ENCODE measurements at regions not wholly inside any gene's neighbourhood (a gene's known extent, or its start where the extent isn't known, plus 50 kb on each side); places are given as distances from the start of the nearest gene placed in this dataset.

DNA sequence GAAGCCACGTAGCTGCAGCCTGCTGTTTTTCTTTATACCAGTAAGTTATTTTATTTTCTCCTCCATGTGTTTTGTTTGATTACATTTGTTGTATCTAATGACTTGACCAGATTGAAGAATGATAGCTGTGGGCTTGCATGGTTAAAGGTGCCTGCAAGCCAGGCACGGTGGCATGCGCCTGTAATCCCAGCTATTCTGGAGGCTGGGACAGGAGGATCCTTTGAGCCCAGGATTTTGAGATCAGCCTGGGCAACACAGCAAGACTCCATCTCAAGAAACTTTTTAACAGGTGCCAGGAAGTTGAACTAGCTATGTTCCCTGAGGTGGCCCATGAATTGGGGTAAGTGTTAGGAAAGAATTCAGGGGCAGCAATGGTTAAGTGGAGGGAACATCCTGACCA lies 179.4 kb downstream of the IRS1 start:
- Histone ChIP-seq H3K27ac (ENCODE audit: insufficient read length, low read depth, low read length) (no peak overlapping the region), H2AFZ (ENCODE audit: low read length) (no peak overlapping the region), H2BK120ac (ENCODE audit: low read depth, low read length, poor library complexity, severe bottlenecking) (no peak overlapping the region), H3K4me1 (ENCODE audit: insufficient read depth, low read length) (no peaks in the 10 kb centered on the region), H3T11ph (ENCODE audit: low read length) (no peak overlapping the region), H3K9ac (ENCODE audit: extremely low read depth, insufficient read length, low read length) (no peak overlapping the region), H2BK20ac (ENCODE audit: low read depth, low read length, poor library complexity, severe bottlenecking) (no peak overlapping the region), H3K79me1 (ENCODE audit: insufficient read depth, low read depth, low read length, poor library complexity, severe bottlenecking) (no peaks in the 10 kb centered on the region), H4K5ac (ENCODE audit: insufficient read length, low read depth, low read length) (no peak overlapping the region), H3K9me3 (ENCODE audit: control insufficient read depth, low read depth, low read length) (no peaks in the 10 kb centered on the region), H2BK12ac (ENCODE audit: insufficient read length, low read depth, low read length) (no peak overlapping the region), H2BK5ac (ENCODE audit: insufficient read length, low read length) (no peak overlapping the region), H3K27me3 (ENCODE audit: insufficient read depth, low read length) (no peaks in the 10 kb centered on the region), H3K23ac (ENCODE audit: insufficient read length, low read depth, low read length) (no peak overlapping the region), H4K8ac (replicated peaks; ENCODE audit: insufficient read length, low read depth, low read length) (no peak overlapping the region), H3K4ac (ENCODE audit: low read depth, low read length) (no peak overlapping the region), H3K56ac (ENCODE audit: insufficient read length, low read depth, low read length) (no peak overlapping the region), H3K14ac (ENCODE audit: insufficient read depth, low read length) (no peak overlapping the region), H3K79me2 (ENCODE audit: insufficient read depth, low read length) (no peaks in the 10 kb centered on the region), H2BK15ac (ENCODE audit: low read depth, low read length) (no peak overlapping the region), H4K91ac (ENCODE audit: insufficient read length, low read depth, low read length) (no peak overlapping the region), H2AK5ac (ENCODE audit: insufficient read length, low read length) (no peak overlapping the region), H3K18ac (ENCODE audit: insufficient read length, low read depth, low read length) (no peak overlapping the region), H3K4me2 (ENCODE audit: insufficient read depth, insufficient read length, low read length) (no peak overlapping the region), H3K23me2 (ENCODE audit: insufficient read length, low read depth, low read length, poor library complexity, severe bottlenecking) (no peaks in the 10 kb centered on the region), H4K20me1 (ENCODE audit: control insufficient read depth, insufficient read depth, insufficient read length) (no peaks in the 10 kb centered on the region)
- no peaks in the 10 kb centered on the region for H3K9me3 Mint-ChIP-seq
- H3K36me3 Mint-ChIP-seq (ENCODE audit: insufficient read depth in 1 of 3, low read depth in 3 of 3) = no peaks in the 10 kb centered on the region
- TF ChIP-seq, protein P1, sequence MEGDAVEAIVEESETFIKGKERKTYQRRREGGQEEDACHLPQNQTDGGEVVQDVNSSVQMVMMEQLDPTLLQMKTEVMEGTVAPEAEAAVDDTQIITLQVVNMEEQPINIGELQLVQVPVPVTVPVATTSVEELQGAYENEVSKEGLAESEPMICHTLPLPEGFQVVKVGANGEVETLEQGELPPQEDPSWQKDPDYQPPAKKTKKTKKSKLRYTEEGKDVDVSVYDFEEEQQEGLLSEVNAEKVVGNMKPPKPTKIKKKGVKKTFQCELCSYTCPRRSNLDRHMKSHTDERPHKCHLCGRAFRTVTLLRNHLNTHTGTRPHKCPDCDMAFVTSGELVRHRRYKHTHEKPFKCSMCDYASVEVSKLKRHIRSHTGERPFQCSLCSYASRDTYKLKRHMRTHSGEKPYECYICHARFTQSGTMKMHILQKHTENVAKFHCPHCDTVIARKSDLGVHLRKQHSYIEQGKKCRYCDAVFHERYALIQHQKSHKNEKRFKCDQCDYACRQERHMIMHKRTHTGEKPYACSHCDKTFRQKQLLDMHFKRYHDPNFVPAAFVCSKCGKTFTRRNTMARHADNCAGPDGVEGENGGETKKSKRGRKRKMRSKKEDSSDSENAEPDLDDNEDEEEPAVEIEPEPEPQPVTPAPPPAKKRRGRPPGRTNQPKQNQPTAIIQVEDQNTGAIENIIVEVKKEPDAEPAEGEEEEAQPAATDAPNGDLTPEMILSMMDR (conservative IDR thresholded peaks at IDR 0.05) = no peak
- H3K4me1 Mint-ChIP-seq = no peaks in the 10 kb centered on the region
- no CpG with 5 or more reads among the region's 3 CpGs for WGBS (ENCODE audit: extremely low coverage, insufficient read length, low lambda C conversion rate)
- DNase-seq = no peak
- H3K4me3 Mint-ChIP-seq = no peak overlapping the region
- no peak overlapping the region for H3K27ac Mint-ChIP-seq
- H3K27me3 Mint-ChIP-seq (ENCODE audit: low read depth) = no peaks in the 10 kb centered on the region

Measured in H9 (cell line).